Ectodermal cell (in vitro differentiated cells): ENCODE measurements at regions not wholly inside any gene's neighbourhood (a gene's known extent, or its start where the extent isn't known, plus 50 kb on each side); places are given as distances from the start of the nearest gene placed in this dataset.
A peak's percentile ranks its signal among the peaks of the same experiment; 100 is the strongest.

Source experiments
- H3K27ac ChIP-seq: 2 replicates; pipeline ENCODE4 v1.7.0; 2013; ENCODE audit warnings: mild to moderate bottlenecking, low read depth, low read length; ENCODE audit not compliant: insufficient read depth, poor library complexity, severe bottlenecking
- H3K27me3 ChIP-seq: 2 replicates; pipeline ENCODE4 v1.7.0; 2013; ENCODE audit warnings: mild to moderate bottlenecking, low read length; ENCODE audit not compliant: insufficient read depth, control insufficient read depth, poor library complexity, severe bottlenecking
- H3K36me3 ChIP-seq: one replicate; pipeline ENCODE4 v1.7.0; 2013; ENCODE audit warnings: low read length; ENCODE audit not compliant: control insufficient read depth, insufficient read depth
- H3K4me1 ChIP-seq: one replicate; pipeline ENCODE4 v1.7.0; 2013; ENCODE audit warnings: low read length; ENCODE audit not compliant: control insufficient read depth, insufficient read depth
- H3K4me3 ChIP-seq: 2 replicates; pipeline ENCODE4 v1.7.0; 2013; ENCODE audit warnings: low read depth, low read length, control low read depth; ENCODE audit not compliant: insufficient read depth
- H3K9me3 ChIP-seq: 2 replicates; pipeline ENCODE4 v1.7.0; 2013; ENCODE audit warnings: mild to moderate bottlenecking, low read length, moderate library complexity; ENCODE audit not compliant: control insufficient read depth
- WGBS, 2 experiments: methylation state at CpG; one replicate each; pipeline ENCODE4 v1.1.7; 2013; ENCODE audit warnings: missing lambda C conversion rate in 2 of 2; 5-methylcytosine and 5-hydroxymethylcytosine counted together

GRCh38 chr7:11950281-11950680, 118.3 kb upstream of the THSD7A start:
- no peaks in the 10 kb centered on the region for H3K4me1 ChIP-seq
- no peaks in the 10 kb centered on the region for H3K36me3 ChIP-seq
- WGBS, 2 experiments: 90 to 92% methylated on average over 4 of the region's 4 CpGs
- H3K4me3 ChIP-seq: no peak overlapping the region
- no peaks in the 10 kb centered on the region for H3K27me3 ChIP-seq
- H3K9me3 ChIP-seq: no peaks in the 10 kb centered on the region
- no peak overlapping the region for H3K27ac ChIP-seq

- no peaks in the 10 kb centered on the region for H3K9me3 ChIP-seq
- no peak overlapping the region for H3K27ac ChIP-seq
- no peaks in the 10 kb centered on the region for H3K27me3 ChIP-seq
- whole genome bisulfite sequencing, 2 experiments: 90 to 93% methylated on average over 3 of the region's 3 CpGs
- H3K4me3 ChIP-seq: no peak overlapping the region
- no peaks in the 10 kb centered on the region for H3K4me1 ChIP-seq
- no peaks in the 10 kb centered on the region for H3K36me3 ChIP-seq
Observed at GRCh38 chr7:11950942-11951341, 118.9 kb upstream of the THSD7A start.

- Histone ChIP-seq H3K4me3 (no peak overlapping the region), H3K36me3 (no peaks in the 10 kb centered on the region), H3K9me3 (no peaks in the 10 kb centered on the region), H3K27me3 (no peaks in the 10 kb centered on the region), H3K27ac (no peak overlapping the region), H3K4me1 (no peaks in the 10 kb centered on the region)
- 77 to 90% methylated on average over 2 to 3 of the region's 3 CpGs for WGBS, 2 experiments
Observed at GRCh38 chr7:11951909-11952308, 119.9 kb upstream of the THSD7A start.

- H3K4me1 ChIP-seq: no peaks in the 10 kb centered on the region
- no peak overlapping the region for H3K27ac ChIP-seq
- H3K4me3 ChIP-seq: no peak overlapping the region
- no peaks in the 10 kb centered on the region for H3K27me3 ChIP-seq
- no peaks in the 10 kb centered on the region for H3K9me3 ChIP-seq
- no peaks in the 10 kb centered on the region for H3K36me3 ChIP-seq
- 81% methylated on average over 2 of the region's 2 CpGs; no CpG with 5 or more reads in 1 of the 2 experiments for WGBS, 2 experiments
Observed at GRCh38 chr7:11952972-11953371, 121.0 kb upstream of the THSD7A start.

GRCh38 chr7:11956991-11957390, 125.0 kb upstream of the THSD7A start:
- Histone ChIP-seq H3K4me3 (no peak overlapping the region), H3K36me3 (no peaks in the 10 kb centered on the region), H3K27me3 (no peaks in the 10 kb centered on the region), H3K9me3 (no peaks in the 10 kb centered on the region), H3K4me1 (no peaks in the 10 kb centered on the region), H3K27ac (no peak overlapping the region)
- 72 to 99% methylated on average over 4 to 5 of the region's 5 CpGs for WGBS, 2 experiments

GRCh38 chr7:11957956-11958355, 126.0 kb upstream of the THSD7A start:
- no peak overlapping the region for H3K4me3 ChIP-seq
- WGBS, 2 experiments: no CpG with 5 or more reads among the region's 1 CpG
- no peak overlapping the region for H3K27ac ChIP-seq
- no peaks in the 10 kb centered on the region for H3K9me3 ChIP-seq
- no peaks in the 10 kb centered on the region for H3K36me3 ChIP-seq
- H3K4me1 ChIP-seq: no peaks in the 10 kb centered on the region
- H3K27me3 ChIP-seq: no peaks in the 10 kb centered on the region

DNA sequence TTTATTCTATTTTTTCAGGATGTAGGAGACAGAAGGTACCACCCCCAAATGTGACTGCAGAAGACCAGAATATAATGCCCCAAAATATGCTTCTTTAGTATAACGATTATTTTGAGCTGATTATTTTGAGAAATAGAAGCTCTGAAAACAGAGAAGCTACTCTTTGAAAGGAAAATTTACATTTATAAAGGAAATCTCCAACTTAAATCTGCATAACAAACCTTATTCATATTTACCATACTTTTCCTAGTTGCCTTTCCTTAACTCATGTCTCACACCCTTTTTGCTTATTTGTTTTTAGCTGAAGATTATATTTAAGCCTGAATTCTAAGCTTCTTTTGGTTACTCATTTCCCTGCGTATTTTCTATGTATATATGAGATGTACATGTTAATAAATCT, 127.1 kb upstream of the THSD7A start:
- Histone ChIP-seq H3K4me1 (no peaks in the 10 kb centered on the region), H3K9me3 (no peaks in the 10 kb centered on the region), H3K27me3 (no peaks in the 10 kb centered on the region), H3K4me3 (no peak overlapping the region), H3K27ac (no peak overlapping the region), H3K36me3 (no peaks in the 10 kb centered on the region)
- WGBS, 2 experiments: 100% methylated on average over 1 of the region's 2 CpGs; no CpG with 5 or more reads in 1 of the 2 experiments

GRCh38 chr7:11960621-11961020, 128.6 kb upstream of the THSD7A start:
- no peaks in the 10 kb centered on the region for H3K9me3 ChIP-seq
- no peak overlapping the region for H3K27ac ChIP-seq
- H3K36me3 ChIP-seq: no peaks in the 10 kb centered on the region
- no peaks in the 10 kb centered on the region for H3K27me3 ChIP-seq
- no peaks in the 10 kb centered on the region for H3K4me1 ChIP-seq
- no peak overlapping the region for H3K4me3 ChIP-seq

DNA sequence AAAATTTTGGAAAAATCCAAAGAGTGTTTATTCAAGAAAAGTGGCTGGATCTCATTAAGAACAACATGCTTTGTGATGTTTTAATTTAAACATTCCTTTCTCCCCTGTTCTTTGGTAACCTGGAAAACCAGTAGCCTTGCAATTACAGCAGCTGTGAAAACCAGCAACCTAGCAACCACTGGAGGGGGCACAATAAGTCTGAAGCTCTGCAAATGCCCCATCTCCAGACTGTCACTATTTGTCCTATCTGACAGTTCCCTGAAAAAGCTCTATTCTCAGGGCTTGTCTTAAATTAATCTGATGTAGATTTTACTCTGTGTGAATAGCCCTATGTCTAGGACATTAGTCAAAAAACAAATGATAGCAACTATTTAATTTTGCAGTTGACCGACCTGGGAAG, 137.6 kb upstream of the THSD7A start:
- no peaks in the 10 kb centered on the region for H3K4me1 ChIP-seq
- no peaks in the 10 kb centered on the region for H3K36me3 ChIP-seq
- no peak overlapping the region for H3K27ac ChIP-seq
- H3K9me3 ChIP-seq: no peaks in the 10 kb centered on the region
- H3K4me3 ChIP-seq: no peak overlapping the region
- WGBS, 2 experiments: 86 to 100% methylated on average over 1 of the region's 1 CpG
- H3K27me3 ChIP-seq: no peaks in the 10 kb centered on the region

DNA sequence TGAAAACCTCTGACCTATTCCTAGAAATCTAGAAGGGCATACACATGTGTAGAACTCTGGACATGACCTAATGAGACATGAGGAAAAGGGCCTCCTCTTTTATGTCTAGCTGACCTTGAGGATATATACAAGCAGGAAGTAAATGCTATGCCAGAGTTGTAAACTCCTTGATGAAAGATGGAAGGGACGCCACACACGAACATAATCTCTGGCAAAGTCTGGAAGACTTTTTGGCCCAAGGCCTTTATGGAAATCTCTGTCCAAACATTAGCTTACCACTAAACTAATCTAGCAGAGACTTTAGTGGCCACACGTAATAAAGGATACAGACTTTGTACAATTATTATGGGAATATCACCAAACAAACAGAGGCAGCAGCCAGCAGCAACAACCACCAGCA, 138.1 kb upstream of the THSD7A start:
- Histone ChIP-seq H3K27me3 (no peaks in the 10 kb centered on the region), H3K27ac (peak overlapping the region; percentile 44), H3K36me3 (no peaks in the 10 kb centered on the region), H3K4me1 (no peaks in the 10 kb centered on the region), H3K9me3 (no peaks in the 10 kb centered on the region), H3K4me3 (no peak overlapping the region)
- 69% methylated on average over 2 to 3 of the region's 3 CpGs for WGBS, 2 experiments

DNA sequence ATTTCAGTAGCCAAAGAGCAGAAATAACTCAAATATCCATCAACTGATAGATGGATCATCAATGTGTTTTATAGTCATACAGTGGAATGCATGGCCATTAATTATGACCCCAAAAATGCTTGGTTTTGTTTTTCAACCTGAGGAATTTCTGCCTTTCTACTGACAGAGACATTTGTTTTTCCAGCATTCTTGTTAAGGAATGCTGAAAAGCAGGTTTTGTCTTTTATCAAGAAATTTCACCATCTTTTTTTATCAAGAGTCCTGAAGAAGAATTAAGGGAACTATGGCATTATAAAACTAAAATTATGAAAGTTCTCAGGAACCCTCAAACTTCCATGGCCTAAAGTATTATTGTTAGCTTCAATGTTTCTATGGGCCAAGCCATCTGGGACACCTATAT, 153.4 kb upstream of the THSD7A start:
- H3K36me3 ChIP-seq: no peaks in the 10 kb centered on the region
- H3K4me1 ChIP-seq: no peaks in the 10 kb centered on the region
- H3K27me3 ChIP-seq: no peaks in the 10 kb centered on the region

More for the DNA sequence above, 153.4 kb upstream of the THSD7A start:
- Histone ChIP-seq H3K27ac (no peak overlapping the region), H3K4me3 (no peak overlapping the region), H3K9me3 (no peaks in the 10 kb centered on the region)
